Thoracic aorta (tissue), 2 donors: ENCODE measurements at regions not wholly inside any gene's neighbourhood (a gene's known extent, or its start where the extent isn't known, plus 50 kb on each side); places are given as distances from the start of the nearest gene placed in this dataset.

Source experiments
- ATAC-seq: fragments of 150-250 bp; one replicate; pipeline ENCODE4 v1.8.0; 2017; ENCODE audit warnings: low read depth; ENCODE audit not compliant: insufficient number of reproducible peaks, low FRiP score
- DNase-seq: peaks from one replicate; pipeline ENCODE4 v3.0.0-alpha.2; 2020; ENCODE audit warnings: low spot score
- H3K27ac ChIP-seq, 2 donors: fragments of 200-600 bp; sonication (generic); 1 replicate in 1 of 2; 2 replicates in 1 of 2; pipeline ENCODE4 v1.5.1; 2016; ENCODE audit warnings: mild to moderate bottlenecking in 2 of 2, moderate library complexity in 2 of 2
- H3K27me3 ChIP-seq: fragments of 200-600 bp; sonication (generic); replicated peaks from 2 replicates; pipeline ENCODE4 v1.6.0; 2016; ENCODE audit warnings: mild to moderate bottlenecking; ENCODE audit not compliant: insufficient read depth
- H3K36me3 ChIP-seq: fragments of 200-600 bp; sonication (generic); one replicate; pipeline ENCODE4 v1.5.1; 2016
- H3K4me1 ChIP-seq, 2 donors: fragments of 200-600 bp; sonication (generic); 1 replicate in 1 of 2; 2 replicates in 1 of 2; pipeline versions ENCODE4 v1.5.1 to v1.6.0; 2016; ENCODE audit warnings: low read depth in 2 of 2, mild to moderate bottlenecking in 1 of 2; ENCODE audit not compliant: control insufficient read depth in 1 of 2
- H3K4me3 ChIP-seq: fragments of 200-600 bp; sonication (generic); 2 replicates; pipeline ENCODE4 v1.5.1; 2016; ENCODE audit warnings: mild to moderate bottlenecking
- H3K9me3 ChIP-seq: fragments of 200-600 bp; sonication (generic); 2 replicates; pipeline ENCODE4 v1.5.1; 2016
- CTCF ChIP-seq: fragments of 200-600 bp; sonication (generic); IDR thresholded peaks from one replicate; pipeline ENCODE4 v1.5.1; 2019; ENCODE audit warnings: antibody characterized with exemption

DNA sequence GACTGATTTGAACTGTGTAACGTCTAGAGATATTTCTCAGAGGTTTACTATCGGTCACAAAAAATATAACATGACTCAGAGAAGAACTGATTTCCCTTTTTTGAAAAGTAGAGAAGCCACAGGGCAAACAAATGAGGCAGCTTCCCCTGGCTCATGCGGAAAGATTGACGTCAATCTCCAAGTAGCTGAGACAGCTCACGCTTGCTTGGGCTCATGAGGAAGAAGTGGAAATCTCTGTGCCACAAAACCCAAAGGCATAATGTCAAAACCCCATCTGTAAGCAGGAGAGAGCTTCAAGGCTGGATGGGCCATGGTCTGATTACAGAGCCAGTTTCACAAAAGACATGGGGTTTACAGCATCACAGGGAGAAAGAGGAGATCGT lies 188.1 kb downstream of the ARL4C start:
- TF ChIP-seq CTCF: no peak
- H3K36me3 ChIP-seq: no peaks in the 10 kb centered on the region
- no peak overlapping the region for H3K4me3 ChIP-seq
- ATAC-seq: peak; percentile 66
- no peaks in the 10 kb centered on the region for H3K4me1 ChIP-seq
- DNase-seq: no peak
- H3K9me3 ChIP-seq: no peaks in the 10 kb centered on the region
- no peaks in the 10 kb centered on the region for H3K27me3 ChIP-seq
- no peak overlapping the region for H3K27ac ChIP-seq

DNA sequence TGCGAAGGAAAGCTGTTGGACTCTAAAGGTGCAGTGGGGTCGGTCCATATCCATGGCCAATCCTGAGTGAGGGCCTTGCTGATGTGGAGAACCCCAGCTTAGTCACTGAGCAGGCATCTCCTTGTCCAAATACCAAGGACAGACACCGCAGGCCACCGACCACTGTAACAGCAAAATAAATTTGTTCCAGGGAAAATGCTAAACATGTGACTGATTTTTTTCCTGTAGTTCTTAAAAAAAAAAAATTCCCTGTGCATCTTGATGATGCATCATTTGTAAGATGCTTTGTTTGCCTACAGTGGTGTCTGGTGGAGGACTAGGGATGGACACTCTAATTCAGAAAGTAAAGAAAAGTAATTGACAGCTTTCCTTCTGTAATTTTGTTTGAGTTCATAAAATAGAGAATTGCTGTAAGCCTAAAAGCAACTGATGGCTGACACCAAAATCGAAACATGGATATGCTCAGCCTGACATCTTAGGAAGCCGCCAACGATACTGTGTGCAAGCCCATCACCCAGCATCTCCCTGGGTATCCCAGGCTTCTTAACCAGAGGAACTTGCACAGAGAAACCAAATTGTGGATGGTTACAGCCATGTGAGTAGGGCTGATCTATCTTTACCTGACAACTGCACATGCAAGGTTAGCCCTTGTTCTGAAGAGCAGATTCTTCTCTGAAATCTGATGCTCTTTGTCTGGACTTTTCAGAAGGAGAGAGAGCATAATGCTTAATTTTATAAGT lies 188.6 kb downstream of the ARL4C start:
- no peak for ATAC-seq
- TF ChIP-seq CTCF: no peak

DNA sequence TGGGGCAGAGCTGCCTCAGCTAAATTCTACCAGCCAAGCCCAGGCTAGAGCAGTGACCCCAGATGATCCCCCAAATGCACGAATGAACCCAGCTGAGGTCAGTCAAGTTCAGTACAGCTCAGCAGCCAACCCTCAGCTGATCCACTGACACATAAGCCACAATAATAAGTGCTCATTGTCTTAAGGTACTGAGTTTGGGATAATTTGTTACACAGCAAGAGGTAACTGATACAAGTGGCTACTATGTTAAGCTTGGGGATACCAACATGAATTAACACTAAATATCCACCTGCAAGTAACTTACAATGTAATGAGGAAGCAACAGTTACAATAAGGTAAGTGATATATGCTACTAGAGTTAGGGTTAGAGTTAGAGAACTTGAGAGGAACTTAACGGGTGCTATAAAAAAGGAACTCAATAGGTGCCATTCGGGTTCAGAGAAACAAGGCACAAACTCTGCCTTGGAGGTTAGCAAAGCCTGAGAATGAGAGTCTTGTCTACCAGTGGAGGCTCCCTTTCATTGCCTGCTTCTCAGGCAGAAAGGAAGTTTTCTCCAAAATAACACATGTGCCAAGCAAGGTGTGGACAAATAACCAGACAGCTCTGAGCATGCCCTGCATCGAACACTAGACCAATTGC lies 189.4 kb downstream of the ARL4C start:
- no peak for TF ChIP-seq CTCF
- Histone ChIP-seq H3K27me3 (no peaks in the 10 kb centered on the region), H3K36me3 (no peaks in the 10 kb centered on the region), H3K9me3 (no peaks in the 10 kb centered on the region), H3K4me3 (no peak overlapping the region), H3K4me1 (no peaks in the 10 kb centered on the region), H3K27ac (no peak overlapping the region)
- DNase-seq (no peak), ATAC-seq (no peak)

More for the DNA sequence above, 188.6 kb downstream of the ARL4C start:
- Histone ChIP-seq H3K27ac (peak overlapping the region in 1 of 2 donors; percentile 8), H3K4me3 (no peak overlapping the region), H3K4me1 (no peaks in the 10 kb centered on the region), H3K36me3 (no peaks in the 10 kb centered on the region), H3K27me3 (no peaks in the 10 kb centered on the region), H3K9me3 (no peaks in the 10 kb centered on the region)
- no peak for DNase-seq

GRCh38 chr2:234306426-234307173 lies 190.3 kb downstream of the ARL4C start:
- Histone ChIP-seq H3K27ac (no peak overlapping the region), H3K4me1 (no peaks in the 10 kb centered on the region), H3K27me3 (no peaks in the 10 kb centered on the region), H3K9me3 (no peaks in the 10 kb centered on the region), H3K4me3 (no peak overlapping the region), H3K36me3 (no peaks in the 10 kb centered on the region)
- no peak for ATAC-seq
- no peak for DNase-seq
- TF ChIP-seq CTCF: no peak

GRCh38 chr2:234305846-234306245 lies 191.0 kb downstream of the ARL4C start:
- TF ChIP-seq CTCF: no peak
- DNase-seq (no peak), ATAC-seq (no peak)
- Histone ChIP-seq H3K27me3 (no peaks in the 10 kb centered on the region), H3K36me3 (no peaks in the 10 kb centered on the region), H3K9me3 (no peaks in the 10 kb centered on the region), H3K4me1 (no peaks in the 10 kb centered on the region), H3K27ac (no peak overlapping the region), H3K4me3 (no peak overlapping the region)
